Panc1 (cell line): ENCODE measurements at regions not wholly inside any gene's neighbourhood (a gene's known extent, or its start where the extent isn't known, plus 50 kb on each side); places are given as distances from the start of the nearest gene placed in this dataset.

Experiments
- ATAC-seq: fragments of 200-7000 bp; cut with Tn5 transposase; 2 replicates; pipeline ENCODE4 v1.9.1; 2020; ENCODE audit warnings: mild to moderate bottlenecking, moderate library complexity
- BruUV-seq: library from RNA; stranded (reverse); fragments of 400-500 nt; replicated peaks from 2 replicates; lab custom pipeline; 2021; lab: Mats Ljungman, UMichigan
- CTCF ChIA-PET: fragments of 300-600 bp; sonication (Branson Sonifier 250); formaldehyde crosslinking; loops from one replicate; lab custom pipeline; 2022; ENCODE audit warnings: antibody characterized with exemption; lab: Charles Lee
- POLR2A ChIA-PET: fragments of 300-600 bp; sonication (Branson Sonifier 250); formaldehyde crosslinking; loops from one replicate; lab custom pipeline; 2022; ENCODE audit warnings: antibody characterized with exemption; lab: Charles Lee
- DNase-seq: peaks from one replicate; pipeline ENCODE4 v3.0.0-alpha.2; 2010; ENCODE audit warnings: low read depth, low spot score
- H3K27ac ChIP-seq: 2 replicates; pipeline ENCODE4 v1.5.1; 2011; ENCODE audit warnings: mild to moderate bottlenecking, low read length, inconsistent platforms
- H3K27me3 ChIP-seq: fragments of 200-500 bp; sonication (Bioruptor generic); 2 replicates; pipeline ENCODE4 v1.6.0; 2014; ENCODE audit warnings: low read length, inconsistent platforms; ENCODE audit not compliant: control insufficient read depth, insufficient read depth
- H3K36me3 ChIP-seq: fragments of 200-500 bp; sonication (Bioruptor generic); 2 replicates; pipeline ENCODE4 v1.5.1; 2014; ENCODE audit warnings: inconsistent platforms, mild to moderate bottlenecking, low read length, moderate library complexity; ENCODE audit not compliant: control insufficient read depth, insufficient read depth
- H3K4me1 ChIP-seq: 2 replicates; pipeline ENCODE4 v1.5.1; 2011; ENCODE audit warnings: inconsistent platforms, mild to moderate bottlenecking, low read length, moderate library complexity; ENCODE audit not compliant: control insufficient read depth, insufficient read depth
- H3K4me3 ChIP-seq, 2 experiments: 2 replicates each; pipeline ENCODE4 v1.5.1; 2011 to 2012; ENCODE audit warnings: low read depth in 2 of 2, low read length in 2 of 2, mild to moderate bottlenecking in 2 of 2, inconsistent platforms in 1 of 2, moderate library complexity in 1 of 2
- H3K9me3 ChIP-seq: fragments of 200-500 bp; sonication (Bioruptor generic); 2 replicates; pipeline ENCODE4 v1.5.1; 2014; ENCODE audit warnings: low read depth, mild to moderate bottlenecking, inconsistent platforms, low read length, moderate library complexity; ENCODE audit not compliant: control insufficient read depth, insufficient read depth
- POLR2AphosphoS5 ChIP-seq: IDR thresholded peaks from 2 replicates; pipeline ENCODE4 v1.6.1; 2012; ENCODE audit warnings: mild to moderate bottlenecking, low read depth, low read length, moderate library complexity
- SIN3A ChIP-seq: IDR thresholded peaks from 2 replicates; pipeline ENCODE4 v1.6.1; 2012; ENCODE audit warnings: low read depth, mild to moderate bottlenecking, low read length, moderate library complexity, borderline replicate concordance; ENCODE audit not compliant: insufficient read depth
- TCF7L2 ChIP-seq: IDR thresholded peaks from 2 replicates; pipeline ENCODE4 v1.6.1; 2011; ENCODE audit warnings: mild to moderate bottlenecking, low read depth, low read length, inconsistent platforms
- in situ Hi-C: cut with HindIII; loops from 2 replicates; pipeline ENCODE4 v1.10.0; 2016; ENCODE audit warnings: low sequenced_read_pairs, low pct_unique_long_range_greater_than_20kb
- intact Hi-C: fragments of 100-400 bp; cut with micrococcal nuclease; formaldehyde crosslinking; loops from one replicate; pipeline ENCODE4 v1.10.0; 2022; ENCODE audit not compliant: unreplicated experiment
- TF ChIP-seq, protein P1 (sequence below): fragments of 450-650 bp; IDR thresholded peaks from 2 replicates; pipeline ENCODE4 v1.5.1; 2017; ENCODE audit warnings: mild to moderate bottlenecking
- TF ChIP-seq, protein P2 (sequence below), 2 experiments: IDR thresholded peaks; 2 replicates each; pipeline ENCODE4 v1.6.1; 2011 to 2012; ENCODE audit warnings: low read depth in 2 of 2, control low read depth in 1 of 2, low read length in 1 of 2, mild to moderate bottlenecking in 1 of 2, moderate library complexity in 1 of 2; ENCODE audit not compliant: insufficient read depth in 1 of 2

DNA sequence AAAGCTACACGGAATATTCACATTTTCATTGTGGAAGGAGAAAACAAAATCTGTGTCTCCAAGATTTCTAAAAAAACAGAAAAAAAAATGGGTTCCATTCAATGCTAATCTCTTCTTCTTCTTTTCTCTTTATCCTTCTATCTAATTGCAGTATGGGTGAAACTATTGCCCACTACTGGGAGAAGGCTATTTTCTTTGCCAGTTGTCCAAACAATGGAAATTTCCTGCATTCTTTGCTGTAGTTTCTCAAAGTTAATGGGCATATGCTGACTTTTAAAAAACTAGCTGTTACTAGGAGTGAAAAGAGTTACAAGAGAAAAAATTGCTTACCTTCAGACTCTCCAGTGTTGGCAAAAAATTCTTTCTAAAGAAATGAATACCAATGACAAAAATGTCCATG is 179.3 kb upstream of the ANKRD28 start:
- ChIA-PET CTCF (no interaction called here), POLR2A (no interaction called here)
- ATAC-seq (no peak), DNase-seq (no peak)
- H3K36me3 ChIP-seq, result no peaks in the 10 kb centered on the region
- no TSS peak for BruUV-seq
- in situ Hi-C loops, result no loop called here
- H3K27ac ChIP-seq, result no peak overlapping the region
- intact Hi-C loops, result no loop called here
- H3K27me3 ChIP-seq, result no peaks in the 10 kb centered on the region
- TF ChIP-seq SIN3A (no peak), POLR2AphosphoS5 (no peak), TCF7L2 (no peak)
- TF ChIP-seq, protein P1, sequence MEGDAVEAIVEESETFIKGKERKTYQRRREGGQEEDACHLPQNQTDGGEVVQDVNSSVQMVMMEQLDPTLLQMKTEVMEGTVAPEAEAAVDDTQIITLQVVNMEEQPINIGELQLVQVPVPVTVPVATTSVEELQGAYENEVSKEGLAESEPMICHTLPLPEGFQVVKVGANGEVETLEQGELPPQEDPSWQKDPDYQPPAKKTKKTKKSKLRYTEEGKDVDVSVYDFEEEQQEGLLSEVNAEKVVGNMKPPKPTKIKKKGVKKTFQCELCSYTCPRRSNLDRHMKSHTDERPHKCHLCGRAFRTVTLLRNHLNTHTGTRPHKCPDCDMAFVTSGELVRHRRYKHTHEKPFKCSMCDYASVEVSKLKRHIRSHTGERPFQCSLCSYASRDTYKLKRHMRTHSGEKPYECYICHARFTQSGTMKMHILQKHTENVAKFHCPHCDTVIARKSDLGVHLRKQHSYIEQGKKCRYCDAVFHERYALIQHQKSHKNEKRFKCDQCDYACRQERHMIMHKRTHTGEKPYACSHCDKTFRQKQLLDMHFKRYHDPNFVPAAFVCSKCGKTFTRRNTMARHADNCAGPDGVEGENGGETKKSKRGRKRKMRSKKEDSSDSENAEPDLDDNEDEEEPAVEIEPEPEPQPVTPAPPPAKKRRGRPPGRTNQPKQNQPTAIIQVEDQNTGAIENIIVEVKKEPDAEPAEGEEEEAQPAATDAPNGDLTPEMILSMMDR, result no peak
- TF ChIP-seq, protein P2, sequence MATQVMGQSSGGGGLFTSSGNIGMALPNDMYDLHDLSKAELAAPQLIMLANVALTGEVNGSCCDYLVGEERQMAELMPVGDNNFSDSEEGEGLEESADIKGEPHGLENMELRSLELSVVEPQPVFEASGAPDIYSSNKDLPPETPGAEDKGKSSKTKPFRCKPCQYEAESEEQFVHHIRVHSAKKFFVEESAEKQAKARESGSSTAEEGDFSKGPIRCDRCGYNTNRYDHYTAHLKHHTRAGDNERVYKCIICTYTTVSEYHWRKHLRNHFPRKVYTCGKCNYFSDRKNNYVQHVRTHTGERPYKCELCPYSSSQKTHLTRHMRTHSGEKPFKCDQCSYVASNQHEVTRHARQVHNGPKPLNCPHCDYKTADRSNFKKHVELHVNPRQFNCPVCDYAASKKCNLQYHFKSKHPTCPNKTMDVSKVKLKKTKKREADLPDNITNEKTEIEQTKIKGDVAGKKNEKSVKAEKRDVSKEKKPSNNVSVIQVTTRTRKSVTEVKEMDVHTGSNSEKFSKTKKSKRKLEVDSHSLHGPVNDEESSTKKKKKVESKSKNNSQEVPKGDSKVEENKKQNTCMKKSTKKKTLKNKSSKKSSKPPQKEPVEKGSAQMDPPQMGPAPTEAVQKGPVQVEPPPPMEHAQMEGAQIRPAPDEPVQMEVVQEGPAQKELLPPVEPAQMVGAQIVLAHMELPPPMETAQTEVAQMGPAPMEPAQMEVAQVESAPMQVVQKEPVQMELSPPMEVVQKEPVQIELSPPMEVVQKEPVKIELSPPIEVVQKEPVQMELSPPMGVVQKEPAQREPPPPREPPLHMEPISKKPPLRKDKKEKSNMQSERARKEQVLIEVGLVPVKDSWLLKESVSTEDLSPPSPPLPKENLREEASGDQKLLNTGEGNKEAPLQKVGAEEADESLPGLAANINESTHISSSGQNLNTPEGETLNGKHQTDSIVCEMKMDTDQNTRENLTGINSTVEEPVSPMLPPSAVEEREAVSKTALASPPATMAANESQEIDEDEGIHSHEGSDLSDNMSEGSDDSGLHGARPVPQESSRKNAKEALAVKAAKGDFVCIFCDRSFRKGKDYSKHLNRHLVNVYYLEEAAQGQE (IDR thresholded peaks at IDR 0.05; ENCODE audit: insufficient read depth in 1 of 2, low read depth in 2 of 2, low read length in 1 of 2), result no peak
- H3K4me1 ChIP-seq, result no peaks in the 10 kb centered on the region
- H3K9me3 ChIP-seq, result no peaks in the 10 kb centered on the region
- no peak overlapping the region for H3K4me3 ChIP-seq

DNA sequence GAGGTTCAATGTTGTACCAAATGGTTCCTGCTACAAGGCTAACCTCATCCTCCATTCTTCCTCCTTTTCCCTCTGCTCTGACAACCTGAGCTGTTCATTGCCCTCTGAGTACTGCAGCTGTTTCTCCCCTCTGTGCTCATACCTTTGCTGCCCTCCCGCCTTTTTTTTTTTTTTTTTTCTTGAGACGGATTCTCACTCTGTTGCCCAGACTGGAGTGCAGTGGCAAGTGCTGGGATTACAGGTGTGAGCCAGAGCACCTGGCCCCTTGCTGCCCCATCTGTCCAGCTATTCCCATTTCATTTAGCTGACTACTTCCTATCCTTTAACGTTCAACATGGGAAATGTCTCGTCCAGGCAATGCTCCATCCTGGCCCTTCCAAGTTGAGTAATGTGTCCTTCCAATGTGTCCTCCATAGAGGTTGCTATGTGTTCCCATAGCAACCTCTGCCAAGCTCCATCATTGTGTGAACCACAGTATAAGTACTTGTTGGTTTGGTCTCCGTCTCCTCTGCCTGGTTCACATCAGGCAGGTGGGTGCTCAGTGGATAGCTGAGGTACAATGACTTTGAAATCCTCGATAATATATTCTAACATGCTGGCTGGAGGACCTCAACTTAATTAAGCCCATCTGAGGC is 179.9 kb upstream of the ANKRD28 start:
- ChIA-PET CTCF (no interaction called here), POLR2A (no interaction called here)
- in situ Hi-C loops, result no loop called here
- Histone ChIP-seq H3K27me3 (no peaks in the 10 kb centered on the region), H3K4me1 (peaks cover under 1% of the 10 kb centered on the region; the same call in 1 of the 2 replicates), H3K27ac (no peak overlapping the region), H3K4me3 (no peak overlapping the region), H3K9me3 (no peaks in the 10 kb centered on the region), H3K36me3 (no peaks in the 10 kb centered on the region)
- DNase-seq (no peak), ATAC-seq (no peak)
- TF ChIP-seq TCF7L2, result no peak
- TF ChIP-seq, protein P1, result no peak
- no peak for TF ChIP-seq SIN3A
- no peak for TF ChIP-seq POLR2AphosphoS5
- TF ChIP-seq, protein P2 (IDR thresholded peaks at IDR 0.05; ENCODE audit: insufficient read depth in 1 of 2, low read depth in 2 of 2, low read length in 1 of 2), result no peak
- intact Hi-C loops, result no loop called here
- no TSS peak for BruUV-seq
